ENCODE measurements at regions not wholly inside any gene's neighbourhood (a gene's known extent, or its start where the extent isn't known, plus 50 kb on each side); places are given as distances from the start of the nearest gene placed in this dataset.

GRCh38 chr6:145375502-145375901 lies 359.8 kb downstream of the EPM2A start:
- TF ChIP-seq CTCF (IDR thresholded peaks at IDR 0.05), result no peak
- no peak for DNase-seq
- intact Hi-C loops (cut with DNase I; ENCODE audit: low total_unique reads), result no loop called here
- no peak overlapping the region for H3K27ac ChIP-seq
- H3K27me3 ChIP-seq, result no peaks in the 10 kb centered on the region
- H3K4me1 ChIP-seq, result no peaks in the 10 kb centered on the region
- H3K36me3 ChIP-seq, result no peaks in the 10 kb centered on the region
- H3K9me3 ChIP-seq, result no peaks in the 10 kb centered on the region
- no peak overlapping the region for H3K4me3 ChIP-seq

GRCh38 chr6:145380186-145380585 lies 355.1 kb downstream of the EPM2A start:
- Histone ChIP-seq H3K27me3 (no peaks in the 10 kb centered on the region), H3K36me3 (no peaks in the 10 kb centered on the region), H3K4me1 (no peaks in the 10 kb centered on the region), H3K4me3 (no peak overlapping the region), H3K27ac (no peak overlapping the region), H3K9me3 (no peaks in the 10 kb centered on the region)
- no peak for DNase-seq
- no peak for TF ChIP-seq CTCF (IDR thresholded peaks at IDR 0.05)
- intact Hi-C loops (cut with DNase I; ENCODE audit: low total_unique reads), result no loop called here

GRCh38 chr6:145381941-145382340 lies 353.4 kb downstream of the EPM2A start:
- Histone ChIP-seq H3K36me3 (no peaks in the 10 kb centered on the region), H3K27me3 (no peaks in the 10 kb centered on the region), H3K9me3 (no peaks in the 10 kb centered on the region), H3K27ac (no peak overlapping the region), H3K4me1 (no peaks in the 10 kb centered on the region), H3K4me3 (no peak overlapping the region)
- no peak for DNase-seq
- intact Hi-C loops (cut with DNase I; ENCODE audit: low total_unique reads), result no loop called here
- TF ChIP-seq CTCF (IDR thresholded peaks at IDR 0.05), result no peak

- H3K4me3 ChIP-seq, result no peak overlapping the region
- no peak for TF ChIP-seq CTCF (IDR thresholded peaks at IDR 0.05)
- H3K36me3 ChIP-seq, result no peaks in the 10 kb centered on the region
- no peak overlapping the region for H3K27ac ChIP-seq
- DNase-seq, result no peak
- H3K27me3 ChIP-seq, result no peaks in the 10 kb centered on the region
- no peaks in the 10 kb centered on the region for H3K4me1 ChIP-seq
- H3K9me3 ChIP-seq, result no peaks in the 10 kb centered on the region
- intact Hi-C loops (cut with DNase I; ENCODE audit: low total_unique reads), result no loop called here
Measured at GRCh38 chr6:145383428-145383827, 351.9 kb downstream of the EPM2A start.

GRCh38 chr6:145384503-145384902 lies 350.8 kb downstream of the EPM2A start:
- intact Hi-C loops (cut with DNase I; ENCODE audit: low total_unique reads), result no loop called here
- no peak overlapping the region for H3K27ac ChIP-seq
- H3K4me1 ChIP-seq, result no peaks in the 10 kb centered on the region
- H3K9me3 ChIP-seq, result no peaks in the 10 kb centered on the region
- H3K36me3 ChIP-seq, result no peaks in the 10 kb centered on the region
- DNase-seq, result no peak
- no peak for TF ChIP-seq CTCF (IDR thresholded peaks at IDR 0.05)
- no peaks in the 10 kb centered on the region for H3K27me3 ChIP-seq
- no peak overlapping the region for H3K4me3 ChIP-seq

- TF ChIP-seq CTCF (IDR thresholded peaks at IDR 0.05), result no peak
Measured at GRCh38 chr6:145396499-145396898, 338.8 kb downstream of the EPM2A start.

More at GRCh38 chr6:145396499-145396898, 338.8 kb downstream of the EPM2A start:
- Histone ChIP-seq H3K27ac (no peak overlapping the region), H3K4me1 (no peaks in the 10 kb centered on the region), H3K36me3 (no peaks in the 10 kb centered on the region), H3K9me3 (no peaks in the 10 kb centered on the region), H3K27me3 (no peaks in the 10 kb centered on the region), H3K4me3 (no peak overlapping the region)
- intact Hi-C loops (cut with DNase I; ENCODE audit: low total_unique reads), result no loop called here
- DNase-seq, result no peak

Measured in tibial artery (tissue), 4 donors.